Endodermal cell (in vitro differentiated cells): ENCODE measurements at regions not wholly inside any gene's neighbourhood (a gene's known extent, or its start where the extent isn't known, plus 50 kb on each side); places are given as distances from the start of the nearest gene placed in this dataset.

Experiments used
- DNase-seq: peaks from one replicate; pipeline ENCODE4 v3.0.0-alpha.2; 2017
- H3K27ac ChIP-seq: 2 replicates; pipeline ENCODE4 v1.5.1; 2013; ENCODE audit warnings: mild to moderate bottlenecking, low read depth, low read length, moderate library complexity
- H3K27me3 ChIP-seq: 2 replicates; pipeline ENCODE4 v1.6.1; 2013; ENCODE audit warnings: mild to moderate bottlenecking, low read length, moderate library complexity; ENCODE audit not compliant: insufficient read depth, control insufficient read depth, poor library complexity, severe bottlenecking
- H3K36me3 ChIP-seq: 2 replicates; pipeline ENCODE4 v1.7.0; 2013; ENCODE audit warnings: mild to moderate bottlenecking, low read length, moderate library complexity; ENCODE audit not compliant: control insufficient read depth, insufficient read depth
- H3K4me1 ChIP-seq: one replicate; pipeline ENCODE4 v1.7.0; 2013; ENCODE audit warnings: low read length; ENCODE audit not compliant: control insufficient read depth, insufficient read depth
- H3K4me3 ChIP-seq: 2 replicates; pipeline ENCODE4 v1.5.1; 2013; ENCODE audit warnings: mild to moderate bottlenecking, low read length, moderate library complexity
- H3K9ac ChIP-seq: 2 replicates; pipeline ENCODE4 v1.6.1; 2013; ENCODE audit warnings: mild to moderate bottlenecking, low read length, moderate library complexity; ENCODE audit not compliant: poor library complexity, severe bottlenecking; ENCODE audit errors: extremely low read depth
- H3K9me3 ChIP-seq: 2 replicates; pipeline ENCODE4 v1.6.1; 2013; ENCODE audit warnings: mild to moderate bottlenecking, low read length, moderate library complexity; ENCODE audit not compliant: control insufficient read depth
- H3K27ac Mint-ChIP-seq: 2 replicates; pipeline ENCODE4 v1.8.0; 2020; ENCODE audit warnings: mixed read lengths
- H3K27me3 Mint-ChIP-seq: 2 replicates; pipeline ENCODE4 v1.8.0; 2021; ENCODE audit warnings: mild to moderate bottlenecking, mixed read lengths; ENCODE audit not compliant: insufficient read depth
- H3K36me3 Mint-ChIP-seq: 2 replicates; pipeline ENCODE4 v1.8.0; 2020; ENCODE audit warnings: low read depth, mixed read lengths
- H3K4me1 Mint-ChIP-seq: 2 replicates; pipeline ENCODE4 v1.8.0; 2020; ENCODE audit warnings: mixed read lengths
- H3K4me3 Mint-ChIP-seq: 2 replicates; pipeline ENCODE4 v1.8.0; 2020; ENCODE audit warnings: mild to moderate bottlenecking, moderate library complexity, mixed read lengths
- H3K9me3 Mint-ChIP-seq: 2 replicates; pipeline ENCODE4 v1.8.0; 2020; ENCODE audit warnings: mild to moderate bottlenecking, mixed read lengths
- CTCF ChIP-seq: fragments of 200-600 bp; sonication (generic); conservative IDR thresholded peaks from 2 replicates; pipeline ENCODE4 v1.5.0; 2021; ENCODE audit warnings: antibody characterized with exemption, mild to moderate bottlenecking
- WGBS, 2 experiments: methylation state at CpG; one replicate each; pipeline versions ENCODE4 v1.1.5 to v1.1.7; 2013; ENCODE audit warnings: missing lambda C conversion rate in 2 of 2, mixed read lengths in 1 of 2; ENCODE audit not compliant: insufficient coverage in 1 of 2, insufficient read length in 1 of 2; 5-methylcytosine and 5-hydroxymethylcytosine counted together

GRCh38 chr14:22218728-22219127, 370.3 kb downstream of the DAD1 start:
- Mint-ChIP-seq H3K27me3 (no peaks in the 10 kb centered on the region), H3K4me3 (no peak overlapping the region), H3K4me1 (no peaks in the 10 kb centered on the region), H3K9me3 (peaks cover 5% of the 10 kb centered on the region), H3K27ac (no peak overlapping the region), H3K36me3 (no peaks in the 10 kb centered on the region)
- H3K4me3 ChIP-seq, result no peak overlapping the region
- H3K27me3 ChIP-seq, result no peaks in the 10 kb centered on the region
- TF ChIP-seq CTCF, result no peak
- WGBS, 2 experiments, result 97 to 100% methylated on average over 1 to 2 of the region's 3 CpGs
- DNase-seq, result no peak
- no peaks in the 10 kb centered on the region for H3K36me3 ChIP-seq
- no peaks in the 10 kb centered on the region for H3K4me1 ChIP-seq
- H3K27ac ChIP-seq, result no peak overlapping the region
- no peak overlapping the region for H3K9ac ChIP-seq
- peaks cover 5% of the 10 kb centered on the region for H3K9me3 ChIP-seq

- 87 to 92% methylated on average over 3 of the region's 3 CpGs for WGBS, 2 experiments
- Histone ChIP-seq H3K4me1 (no peaks in the 10 kb centered on the region), H3K4me3 (no peak overlapping the region), H3K9ac (no peak overlapping the region), H3K27ac (no peak overlapping the region), H3K9me3 (no peaks in the 10 kb centered on the region), H3K27me3 (no peaks in the 10 kb centered on the region), H3K36me3 (no peaks in the 10 kb centered on the region)
- DNase-seq, result no peak
- no peak for TF ChIP-seq CTCF
- Mint-ChIP-seq H3K4me1 (peaks cover 16% of the 10 kb centered on the region), H3K9me3 (peaks cover 2% of the 10 kb centered on the region), H3K27ac (no peak overlapping the region), H3K27me3 (no peaks in the 10 kb centered on the region), H3K4me3 (no peak overlapping the region), H3K36me3 (no peaks in the 10 kb centered on the region)
Measured at GRCh38 chr14:22213120-22213519, 375.9 kb downstream of the DAD1 start.

- 86 to 95% methylated on average over 1 of the region's 1 CpG for WGBS, 2 experiments
- no peak overlapping the region for H3K4me3 Mint-ChIP-seq
Measured at GRCh38 chr14:22210906-22211305, 378.1 kb downstream of the DAD1 start.

More at GRCh38 chr14:22210906-22211305, 378.1 kb downstream of the DAD1 start:
- no peak for TF ChIP-seq CTCF
- Histone ChIP-seq H3K4me3 (no peak overlapping the region), H3K4me1 (no peaks in the 10 kb centered on the region), H3K27ac (no peak overlapping the region), H3K9ac (no peak overlapping the region), H3K9me3 (no peaks in the 10 kb centered on the region), H3K36me3 (no peaks in the 10 kb centered on the region), H3K27me3 (no peaks in the 10 kb centered on the region)
- no peaks in the 10 kb centered on the region for H3K36me3 Mint-ChIP-seq
- H3K9me3 Mint-ChIP-seq, result no peaks in the 10 kb centered on the region
- peaks cover 18% of the 10 kb centered on the region for H3K4me1 Mint-ChIP-seq
- no peak for DNase-seq
- H3K27me3 Mint-ChIP-seq, result no peaks in the 10 kb centered on the region
- H3K27ac Mint-ChIP-seq, result no peak overlapping the region
